ENCODE measurements at regions not wholly inside any gene's neighbourhood (a gene's known extent, or its start where the extent isn't known, plus 50 kb on each side); places are given as distances from the start of the nearest gene placed in this dataset.

GRCh38 chr3:106341586-106342162 is 472.9 kb upstream of the CBLB start:
- TF ChIP-seq CTCF (IDR thresholded peaks at IDR 0.05) = no peak
- Mint-ChIP-seq H3K4me1 (no peaks in the 10 kb centered on the region), H3K9me3 (no peaks in the 10 kb centered on the region), H3K27me3 (ENCODE audit: low read depth, poor library complexity) (peaks cover 3% of the 10 kb centered on the region), H3K4me3 (no peak overlapping the region), H3K27ac (no peak overlapping the region), H3K36me3 (ENCODE audit: low read depth) (no peaks in the 10 kb centered on the region)
- no peak for DNase-seq

DNA sequence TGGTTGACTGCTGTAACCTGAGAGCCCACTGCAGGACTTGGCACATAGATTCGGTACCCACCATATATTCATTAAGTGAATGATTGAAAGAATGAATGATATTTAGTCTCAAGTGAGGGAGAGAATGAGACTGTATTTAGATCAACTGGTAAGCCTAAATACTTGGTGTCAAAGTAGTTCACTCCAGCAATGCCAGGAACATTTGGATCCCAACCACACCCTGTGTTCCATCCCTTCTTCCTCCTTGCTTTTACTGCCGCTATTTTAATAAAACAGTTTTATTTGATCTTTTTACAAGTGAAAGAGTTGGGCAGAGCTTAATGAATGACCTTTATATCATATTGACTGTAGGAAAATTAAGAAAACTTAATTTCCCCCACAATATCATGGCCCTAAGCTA is 473.6 kb upstream of the CBLB start:
- no peak overlapping the region for H3K27ac Mint-ChIP-seq
- H3K4me1 Mint-ChIP-seq = no peaks in the 10 kb centered on the region
- no peak overlapping the region for H3K4me3 Mint-ChIP-seq
- no peak for DNase-seq
- H3K36me3 Mint-ChIP-seq (ENCODE audit: low read depth) = no peaks in the 10 kb centered on the region
- peaks cover 3% of the 10 kb centered on the region for H3K27me3 Mint-ChIP-seq (ENCODE audit: low read depth, poor library complexity)
- H3K9me3 Mint-ChIP-seq = no peaks in the 10 kb centered on the region
- no peak for TF ChIP-seq CTCF (IDR thresholded peaks at IDR 0.05)

DNA sequence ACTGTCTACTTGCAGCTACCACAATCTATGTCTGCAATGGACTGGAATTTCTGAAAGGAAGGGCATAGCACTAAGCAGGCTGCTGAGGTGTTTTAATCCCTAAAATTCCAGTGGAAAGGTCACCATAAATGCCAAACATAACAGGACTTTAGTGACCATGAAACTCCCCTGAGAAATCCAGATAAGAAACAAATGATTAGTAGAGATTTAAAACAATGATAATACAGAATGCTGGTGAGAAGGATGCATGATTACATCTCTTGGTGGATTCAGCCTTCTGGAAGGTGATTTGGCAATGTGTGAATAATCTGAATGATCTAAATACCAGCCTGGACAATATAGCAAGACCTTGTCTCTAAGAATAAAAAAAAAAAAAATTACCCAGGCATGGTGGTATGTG is 475.0 kb upstream of the CBLB start:
- Mint-ChIP-seq H3K27ac (no peak overlapping the region), H3K4me1 (no peaks in the 10 kb centered on the region), H3K36me3 (ENCODE audit: low read depth) (no peaks in the 10 kb centered on the region), H3K4me3 (no peak overlapping the region), H3K9me3 (no peaks in the 10 kb centered on the region), H3K27me3 (ENCODE audit: low read depth, poor library complexity) (peaks cover 3% of the 10 kb centered on the region)
- no peak for DNase-seq
- no peak for TF ChIP-seq CTCF (IDR thresholded peaks at IDR 0.05)

- Mint-ChIP-seq H3K36me3 (ENCODE audit: low read depth) (no peaks in the 10 kb centered on the region), H3K27me3 (ENCODE audit: low read depth, poor library complexity) (no peaks in the 10 kb centered on the region), H3K4me3 (no peak overlapping the region), H3K4me1 (no peaks in the 10 kb centered on the region), H3K27ac (no peak overlapping the region), H3K9me3 (no peaks in the 10 kb centered on the region)
- TF ChIP-seq CTCF (IDR thresholded peaks at IDR 0.05) = no peak
- DNase-seq = no peak
Observed at GRCh38 chr3:106345353-106346027, 476.7 kb upstream of the CBLB start.

GRCh38 chr3:106347350-106347749 is 478.5 kb upstream of the CBLB start:
- Mint-ChIP-seq H3K27me3 (ENCODE audit: low read depth, poor library complexity) (no peaks in the 10 kb centered on the region), H3K4me1 (no peaks in the 10 kb centered on the region), H3K9me3 (no peaks in the 10 kb centered on the region), H3K27ac (no peak overlapping the region), H3K4me3 (no peak overlapping the region), H3K36me3 (ENCODE audit: low read depth) (no peaks in the 10 kb centered on the region)
- DNase-seq = no peak
- TF ChIP-seq CTCF (IDR thresholded peaks at IDR 0.05) = no peak

GRCh38 chr3:106348139-106348690 is 479.4 kb upstream of the CBLB start:
- no peak for TF ChIP-seq CTCF (IDR thresholded peaks at IDR 0.05)
- H3K27ac Mint-ChIP-seq = no peak overlapping the region
- H3K27me3 Mint-ChIP-seq (ENCODE audit: low read depth, poor library complexity) = no peaks in the 10 kb centered on the region
- no peaks in the 10 kb centered on the region for H3K36me3 Mint-ChIP-seq (ENCODE audit: low read depth)
- H3K9me3 Mint-ChIP-seq = no peaks in the 10 kb centered on the region
- no peak overlapping the region for H3K4me3 Mint-ChIP-seq
- H3K4me1 Mint-ChIP-seq = no peaks in the 10 kb centered on the region
- DNase-seq = no peak
